ENCODE measurements at regions not wholly inside any gene's neighbourhood (a gene's known extent, or its start where the extent isn't known, plus 50 kb on each side); places are given as distances from the start of the nearest gene placed in this dataset.
"Not testable (repeated sequence)": the region's sequence is repeated elsewhere in the genome, so short reads cannot be mapped to it uniquely, and the experiment has no call there.

DNA sequence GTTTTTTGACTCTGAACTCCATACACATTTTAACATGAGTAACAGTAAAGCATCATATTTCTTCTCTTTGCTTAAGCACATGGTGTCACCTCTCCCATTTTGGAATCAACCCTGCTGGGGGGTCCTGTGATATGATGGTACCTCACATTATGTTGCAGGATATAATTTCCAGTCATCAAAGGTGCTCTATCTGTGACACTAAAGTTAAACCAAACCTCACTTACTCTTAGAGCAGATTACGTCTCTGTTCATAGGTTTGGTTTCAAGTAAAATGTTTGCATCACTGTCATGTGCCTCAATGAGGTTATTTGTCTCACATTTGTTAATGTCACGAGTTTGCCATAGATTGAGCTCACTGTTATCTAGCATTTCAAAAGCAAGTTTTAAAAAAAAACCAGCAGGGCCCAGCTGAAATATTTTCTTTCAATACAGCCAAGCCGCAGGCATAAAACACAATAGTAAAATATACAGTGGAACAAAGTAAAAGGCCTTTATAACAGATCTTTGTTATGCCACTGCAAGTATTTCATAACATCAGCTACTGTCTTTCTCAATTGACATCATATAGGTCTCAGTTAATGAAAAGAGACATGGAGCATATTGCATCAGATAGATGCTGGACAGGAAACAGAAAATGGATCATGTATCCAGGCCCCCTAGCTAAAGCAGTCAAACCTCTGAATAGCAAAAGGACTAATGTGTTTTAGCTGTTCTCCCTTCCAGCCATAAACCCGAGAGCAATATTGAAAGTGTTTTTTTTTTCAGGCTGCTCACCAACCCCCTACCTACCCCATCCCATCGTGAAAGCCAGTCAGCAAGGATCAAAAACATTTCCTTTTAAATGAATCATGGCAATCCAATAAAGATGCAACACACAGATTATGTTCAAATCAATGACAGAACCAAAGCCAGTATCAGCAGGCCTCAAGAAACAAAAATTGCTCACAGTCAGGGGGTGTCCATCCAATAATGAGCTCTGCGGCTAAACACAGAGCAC lies 182.1 kb upstream of the ITGA1 start:
- DNase-seq (ENCODE audit: low read depth in 2 of 2), result no peak

DNA sequence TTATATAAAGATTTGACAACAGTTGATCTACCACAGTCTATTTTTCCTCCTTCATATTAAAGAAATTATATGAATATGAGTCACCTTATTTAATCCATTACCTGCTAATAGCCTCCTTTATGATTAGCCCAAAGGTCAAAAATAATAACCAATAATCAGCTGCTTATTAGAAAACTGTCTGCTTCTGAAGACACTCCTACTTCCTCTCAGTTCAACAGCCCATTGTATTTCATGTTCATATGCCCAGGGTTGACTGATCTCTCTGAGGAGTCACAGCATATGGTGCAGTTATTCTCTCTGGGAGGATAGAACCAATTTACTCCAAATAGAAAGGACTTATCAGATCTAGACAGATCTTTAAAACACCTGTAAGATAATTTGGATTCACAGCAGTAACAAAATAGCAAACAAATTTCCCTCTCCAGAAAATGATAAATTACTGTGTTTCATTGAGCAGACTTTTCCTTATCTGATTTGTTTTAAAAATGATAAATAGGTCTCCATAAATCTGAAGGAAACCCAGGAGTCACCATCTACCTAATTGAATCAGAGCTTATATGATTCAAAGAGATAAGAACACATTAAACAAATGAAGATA lies 180.4 kb upstream of the ITGA1 start:
- no peak for DNase-seq (ENCODE audit: low read depth in 2 of 2)

DNA sequence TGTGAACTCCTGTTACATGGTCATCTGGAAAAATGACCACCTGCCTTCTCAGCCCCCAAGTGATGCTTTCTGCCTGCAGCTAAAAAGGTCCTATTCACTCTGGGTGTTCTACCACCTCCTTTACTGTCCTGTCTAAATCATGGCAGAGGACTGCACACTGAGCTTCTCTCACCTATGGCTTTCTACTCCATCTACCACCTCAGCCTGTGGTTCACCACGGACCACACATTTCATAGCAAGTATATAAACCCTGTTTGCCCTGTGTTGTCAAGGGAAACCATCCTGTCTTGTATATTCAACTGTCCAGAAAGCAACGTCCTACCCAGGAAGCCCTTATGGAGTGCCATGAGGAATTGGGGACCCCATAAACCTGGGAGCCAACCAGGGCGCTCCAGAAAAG lies 167.4 kb upstream of the ITGA1 start:
- no peak for DNase-seq (ENCODE audit: low read depth in 2 of 2)

DNA sequence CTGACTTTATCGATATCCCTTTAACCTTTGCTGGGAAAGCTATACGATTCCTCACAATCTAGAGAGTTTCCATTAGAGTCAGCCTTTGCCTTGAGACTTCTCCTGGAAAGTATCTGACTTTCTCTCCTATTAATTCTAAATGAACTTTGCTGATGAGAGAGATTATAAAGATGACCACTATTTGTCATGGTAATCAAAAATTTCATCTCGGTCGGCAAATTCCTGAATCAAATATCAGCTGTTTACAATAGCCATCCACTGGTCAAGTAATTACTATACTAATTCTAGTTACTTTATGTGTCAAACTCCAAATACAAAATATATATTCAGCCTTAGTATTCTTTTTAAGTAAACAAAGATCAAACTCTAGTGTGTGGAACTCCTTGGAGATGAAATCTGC lies 164.4 kb upstream of the ITGA1 start:
- DNase-seq (ENCODE audit: low read depth in 2 of 2), result no peak

DNA sequence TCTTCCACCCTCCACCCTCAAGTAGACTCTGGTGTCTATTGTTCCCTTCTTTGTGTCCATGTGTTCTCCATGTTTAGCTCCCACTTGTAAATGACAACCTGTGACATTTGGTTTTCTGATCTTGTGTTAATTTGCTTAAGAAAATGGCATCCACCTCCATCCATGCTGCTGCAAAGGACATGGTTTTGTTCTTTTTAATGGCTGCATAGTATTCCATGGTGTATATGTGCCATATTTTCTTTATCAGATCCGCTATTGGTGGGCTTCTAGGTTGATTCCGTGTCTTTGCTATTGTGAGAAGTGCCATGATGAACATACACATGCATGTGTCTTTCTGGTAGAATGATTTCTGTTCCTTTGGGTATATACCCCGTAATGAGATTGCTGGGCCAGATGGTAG lies 163.4 kb upstream of the ITGA1 start:
- DNase-seq (ENCODE audit: low read depth in 2 of 2), result no peak

DNA sequence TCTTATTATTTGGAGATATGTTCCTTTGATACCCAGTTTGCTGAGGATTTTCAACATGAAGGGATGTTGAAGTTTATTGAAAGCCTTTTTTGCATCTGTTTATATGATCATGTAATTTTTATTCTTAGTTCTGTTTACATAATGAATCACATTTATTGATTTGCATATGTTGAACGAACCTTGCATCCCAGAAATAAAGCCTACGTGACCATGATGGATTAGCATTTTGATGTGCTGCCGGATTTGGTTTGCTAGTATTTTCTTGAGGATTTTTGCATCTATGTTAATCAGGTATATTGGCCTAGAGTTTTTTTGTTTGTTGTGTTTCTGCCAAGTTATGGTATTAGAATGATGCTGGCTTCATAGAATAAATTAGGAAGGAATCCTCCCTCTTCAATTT lies 161.4 kb upstream of the ITGA1 start:
- no peak for DNase-seq (ENCODE audit: low read depth in 2 of 2)

DNA sequence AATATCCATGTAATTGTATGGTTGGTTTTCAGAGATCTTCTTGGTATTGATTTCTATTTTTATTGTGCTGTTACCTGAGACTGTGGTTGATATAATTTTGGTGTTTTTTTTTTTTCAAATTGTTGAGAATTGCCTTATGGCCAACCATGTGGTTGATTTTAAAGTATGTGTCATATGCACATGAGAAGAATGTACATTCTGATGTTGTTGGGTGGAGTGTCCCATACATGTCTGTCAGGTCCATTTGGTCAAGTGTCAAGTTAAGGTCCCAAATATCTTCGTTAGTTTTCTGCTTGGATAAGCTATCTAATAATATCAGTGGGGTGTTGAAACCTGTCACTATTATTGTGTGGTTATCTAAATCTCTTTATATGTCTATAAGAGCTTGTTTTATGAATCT lies 160.0 kb upstream of the ITGA1 start:
- no peak for DNase-seq (ENCODE audit: low read depth in 2 of 2)

DNA sequence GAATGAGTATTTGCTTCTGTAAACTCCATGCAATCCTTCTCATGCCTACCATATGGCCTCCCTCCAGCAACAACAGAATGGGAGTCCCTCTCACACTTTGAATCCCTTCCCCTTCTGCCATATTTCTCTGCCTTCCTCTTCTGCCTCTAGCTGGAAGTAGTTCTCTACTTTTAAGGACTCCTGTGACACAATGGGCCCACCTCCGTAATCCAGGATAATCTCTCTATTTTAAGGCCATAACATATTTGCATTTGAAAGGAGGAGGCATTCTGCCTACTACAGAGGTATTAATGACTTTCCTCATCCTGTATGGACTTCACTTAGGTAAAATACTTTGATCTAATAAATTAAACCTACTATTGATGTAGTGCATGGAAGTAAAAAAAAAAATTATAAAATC lies 155.4 kb upstream of the ITGA1 start:
- no peak for DNase-seq (ENCODE audit: low read depth in 2 of 2)

DNA sequence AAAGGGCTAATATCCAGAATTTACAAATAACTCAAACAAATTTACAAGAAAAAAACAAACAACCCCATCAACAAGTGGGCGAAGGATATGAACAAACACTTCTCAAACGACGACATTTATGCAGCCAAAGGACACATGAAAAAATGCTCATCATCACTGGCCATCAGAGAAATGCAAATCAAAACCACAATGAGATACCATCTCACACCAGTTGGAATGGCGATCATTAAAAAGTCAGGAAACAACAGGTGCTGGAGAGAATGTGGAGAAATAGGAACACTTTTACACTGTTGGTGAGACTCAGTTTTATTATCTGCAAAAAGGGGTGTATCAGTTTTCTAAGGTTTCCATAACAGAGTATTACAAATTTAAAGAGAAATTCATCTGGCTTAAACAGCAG lies 153.5 kb upstream of the ITGA1 start:
- DNase-seq (ENCODE audit: low read depth in 2 of 2), result not testable (repeated sequence)

DNA sequence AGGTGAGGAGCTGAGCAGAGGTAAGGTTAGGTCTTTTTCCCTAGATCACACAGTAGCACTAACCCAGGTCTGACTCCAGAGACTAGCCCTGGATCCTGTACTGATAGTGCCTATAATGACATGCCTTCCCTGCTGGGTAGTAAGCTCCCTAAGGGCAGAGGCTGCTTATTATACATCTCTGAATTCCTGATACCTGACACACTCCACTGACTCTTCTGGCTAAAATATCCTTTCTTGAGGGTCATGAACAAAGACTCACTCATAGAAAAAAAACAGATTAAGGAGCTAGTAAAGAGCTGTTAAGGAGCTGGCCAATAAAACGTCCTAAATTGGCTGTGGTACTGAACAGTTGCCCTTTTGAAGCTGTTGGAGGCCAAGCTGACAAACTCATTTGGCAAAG lies 149.0 kb upstream of the ITGA1 start:
- DNase-seq (ENCODE audit: low read depth in 2 of 2), result no peak

DNA sequence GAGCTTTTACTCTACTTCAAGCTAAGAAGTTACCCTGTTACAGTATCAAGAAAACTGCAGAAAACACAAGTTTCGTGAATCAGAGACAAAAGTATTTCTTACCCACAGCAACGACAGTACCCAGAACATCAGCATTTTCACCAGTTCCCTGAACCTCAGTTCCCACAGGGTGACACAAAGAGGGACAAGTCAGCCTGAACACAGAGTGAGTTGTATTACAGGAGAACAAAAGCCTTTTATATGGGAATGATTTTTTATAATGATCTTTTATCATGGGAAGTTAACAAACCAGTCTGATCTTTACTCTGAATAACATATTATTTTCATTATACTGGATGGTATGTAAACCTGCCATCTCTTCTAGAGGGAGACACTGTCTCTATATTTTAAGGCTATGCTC lies 139.0 kb upstream of the ITGA1 start:
- no peak for DNase-seq (ENCODE audit: low read depth in 2 of 2)

DNA sequence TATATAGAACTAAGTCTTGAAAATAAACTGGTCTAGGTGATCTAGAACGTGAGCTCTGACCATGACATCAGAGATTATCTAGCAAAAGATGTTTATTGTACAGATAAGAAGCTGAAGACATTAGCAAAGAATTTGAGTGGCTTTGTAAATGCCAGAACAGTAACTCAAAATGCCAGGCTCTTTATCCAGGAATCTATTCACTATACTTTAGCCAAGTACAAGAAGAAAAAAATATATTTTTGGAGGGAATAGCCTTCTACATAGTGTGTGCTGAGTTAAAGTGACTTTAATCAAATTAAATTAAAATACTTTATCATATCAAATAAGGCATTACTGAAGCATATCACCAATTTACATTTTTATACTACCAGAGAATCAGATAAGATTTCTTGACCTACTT lies 132.6 kb upstream of the ITGA1 start:
- no peak for DNase-seq (ENCODE audit: low read depth in 2 of 2)

DNA sequence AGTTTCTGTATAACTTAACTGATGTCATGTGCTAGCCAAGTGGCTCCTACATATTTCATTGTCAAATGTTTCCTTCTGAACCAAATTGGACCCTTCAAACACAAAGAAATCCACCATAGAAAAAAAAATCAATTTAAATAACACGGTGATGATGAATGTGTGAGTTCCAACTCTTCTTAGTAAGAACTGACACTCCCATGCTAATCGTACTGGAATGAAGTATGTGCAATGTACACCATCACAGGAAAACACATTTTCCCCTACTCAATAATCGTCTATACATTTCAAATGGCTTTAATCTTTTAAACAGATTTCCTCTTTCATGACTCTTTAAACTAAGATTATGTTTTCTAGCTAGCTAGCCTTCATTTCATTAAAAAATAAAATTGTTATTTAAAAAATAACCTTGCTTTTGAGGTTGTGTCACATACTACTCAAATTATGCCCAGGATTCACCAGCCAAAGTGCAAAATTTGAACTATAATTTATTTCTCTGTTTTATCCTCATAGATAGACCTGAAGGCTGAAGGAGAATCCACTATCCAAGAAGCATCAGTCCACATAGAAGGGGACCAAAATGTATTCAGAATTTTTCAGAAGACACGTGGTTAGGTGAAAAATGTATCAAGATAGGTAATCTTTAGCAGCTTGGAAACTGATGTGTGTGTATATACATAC lies 131.0 kb upstream of the ITGA1 start:
- no peak for DNase-seq (ENCODE audit: low read depth in 2 of 2)

DNA sequence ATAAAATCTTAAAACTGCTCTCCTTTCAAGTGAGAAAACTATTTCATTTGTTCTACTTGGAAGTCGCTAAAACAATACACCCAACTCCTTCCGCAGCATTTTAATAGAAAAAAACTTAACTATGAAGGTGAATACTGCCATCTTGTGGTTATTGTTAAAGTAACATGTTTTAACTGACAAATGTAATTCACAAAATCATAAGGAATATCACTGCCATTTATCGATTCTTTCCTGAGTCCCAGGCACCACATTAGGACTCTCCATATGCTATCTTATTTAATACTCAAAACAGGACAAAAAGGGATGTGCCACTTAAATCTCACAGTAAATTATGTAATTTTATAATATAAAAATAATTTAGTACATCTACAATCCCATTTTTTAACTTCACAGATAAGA lies 130.5 kb upstream of the ITGA1 start:
- no peak for DNase-seq (ENCODE audit: low read depth in 2 of 2)

DNA sequence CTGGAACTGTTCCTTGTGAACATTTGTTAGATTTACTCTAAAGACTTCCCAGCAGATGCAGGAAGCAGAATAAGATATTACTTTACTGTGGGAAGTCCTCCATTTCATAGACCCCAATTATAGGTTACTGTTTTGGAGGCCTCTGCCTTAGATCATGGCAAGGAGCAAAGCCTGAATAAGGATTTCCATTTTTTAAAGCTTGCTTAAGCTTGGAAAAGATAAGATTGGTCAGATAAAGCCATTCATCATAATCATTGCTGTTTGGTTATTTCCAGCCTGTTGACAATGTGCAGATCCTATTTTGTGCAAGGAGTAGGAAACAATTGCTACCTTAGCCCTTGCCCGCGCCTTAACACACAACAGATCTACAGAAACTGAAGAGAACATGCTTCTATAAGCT lies 129.5 kb upstream of the ITGA1 start:
- no peak for DNase-seq (ENCODE audit: low read depth in 2 of 2)

DNA sequence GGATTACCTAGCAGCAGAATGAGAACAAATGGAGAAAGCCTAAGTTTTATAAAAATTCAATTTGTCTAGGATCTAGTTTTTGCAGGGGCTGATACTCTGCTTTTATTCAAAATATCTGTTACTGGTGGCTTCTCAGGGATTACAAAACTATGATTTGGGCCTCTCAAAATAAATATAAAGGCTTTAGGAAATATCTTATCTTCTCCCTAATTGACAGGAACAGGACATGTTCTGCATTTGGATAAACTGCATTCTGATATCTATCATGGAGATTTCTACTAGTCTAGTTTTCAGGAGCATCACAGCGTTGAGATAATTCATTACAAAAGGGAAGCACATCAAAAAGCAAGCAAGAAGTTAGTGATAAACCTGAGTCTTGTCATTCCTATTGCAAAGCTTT lies 127.1 kb upstream of the ITGA1 start:
- DNase-seq (ENCODE audit: low read depth in 2 of 2), result no peak

DNA sequence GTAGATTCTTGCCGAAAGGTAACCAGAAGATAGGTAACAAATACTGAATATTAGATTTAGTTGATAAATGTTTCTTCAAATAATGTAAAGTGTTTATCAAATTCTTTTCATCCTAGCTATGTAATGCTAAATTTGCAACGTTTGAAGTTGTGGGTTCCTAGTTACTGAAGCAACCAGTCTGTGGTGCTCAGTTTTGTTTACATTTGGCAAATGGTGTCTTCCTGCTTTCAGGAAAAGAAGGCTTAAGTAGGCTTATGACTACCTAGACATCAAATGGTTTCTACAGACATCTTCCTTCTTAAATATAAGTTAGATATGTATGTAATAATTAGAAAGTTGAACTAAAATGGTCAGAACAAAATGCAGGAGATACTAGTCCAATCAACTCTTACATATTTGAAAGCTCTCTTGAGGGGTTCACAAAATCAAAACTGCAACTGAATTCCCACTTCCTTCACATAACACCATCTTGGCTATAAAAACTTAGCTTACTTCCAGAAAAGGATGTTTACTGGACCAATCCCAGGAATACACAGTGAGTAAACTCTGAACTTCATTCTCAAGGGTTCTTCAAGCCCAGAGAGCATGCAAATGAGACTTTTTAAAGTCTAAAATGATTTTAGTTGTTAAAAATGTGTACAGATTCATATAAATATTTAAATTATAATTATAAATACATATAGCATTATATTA lies 125.7 kb upstream of the ITGA1 start:
- DNase-seq (ENCODE audit: low read depth in 2 of 2), result no peak

DNA sequence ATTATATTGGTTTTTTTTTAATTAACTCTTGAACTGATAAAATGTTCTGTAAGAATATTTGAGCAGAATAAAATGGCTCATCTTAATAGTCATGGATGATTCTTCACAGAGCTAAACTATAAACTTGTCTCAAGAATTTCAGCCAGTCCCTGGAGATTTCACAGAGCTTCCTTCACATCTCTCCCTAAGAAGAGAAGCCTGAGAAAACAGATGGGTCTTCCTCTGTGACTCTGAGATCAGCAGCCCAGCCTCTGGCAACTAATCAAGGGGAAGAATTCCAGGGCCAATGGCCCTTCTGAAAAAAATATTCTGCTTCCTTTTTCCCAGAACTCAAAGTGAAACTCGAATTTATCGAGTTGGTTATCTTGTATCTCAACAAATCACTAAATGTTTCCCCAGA lies 122.2 kb upstream of the ITGA1 start:
- DNase-seq (ENCODE audit: low read depth in 2 of 2), result no peak

DNA sequence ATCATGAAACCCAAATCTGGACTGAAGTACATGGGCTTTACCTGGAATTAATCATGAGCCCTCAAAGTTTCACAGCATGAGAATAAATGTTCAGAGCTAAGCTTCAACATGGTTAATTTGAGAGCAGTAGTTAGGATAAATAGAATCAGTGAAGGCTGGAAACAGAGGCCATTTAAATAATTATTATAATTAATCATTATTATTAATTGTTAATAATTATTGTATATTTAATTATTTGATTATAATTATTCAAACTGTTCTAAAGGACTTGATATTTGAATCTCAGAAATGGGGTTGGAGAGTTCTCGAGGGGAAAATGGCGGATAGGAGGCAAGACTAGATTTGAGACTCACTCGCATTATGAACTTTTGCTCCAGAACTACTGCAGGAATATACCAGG lies 119.6 kb upstream of the ITGA1 start:
- DNase-seq (ENCODE audit: low read depth in 2 of 2), result no peak

DNA sequence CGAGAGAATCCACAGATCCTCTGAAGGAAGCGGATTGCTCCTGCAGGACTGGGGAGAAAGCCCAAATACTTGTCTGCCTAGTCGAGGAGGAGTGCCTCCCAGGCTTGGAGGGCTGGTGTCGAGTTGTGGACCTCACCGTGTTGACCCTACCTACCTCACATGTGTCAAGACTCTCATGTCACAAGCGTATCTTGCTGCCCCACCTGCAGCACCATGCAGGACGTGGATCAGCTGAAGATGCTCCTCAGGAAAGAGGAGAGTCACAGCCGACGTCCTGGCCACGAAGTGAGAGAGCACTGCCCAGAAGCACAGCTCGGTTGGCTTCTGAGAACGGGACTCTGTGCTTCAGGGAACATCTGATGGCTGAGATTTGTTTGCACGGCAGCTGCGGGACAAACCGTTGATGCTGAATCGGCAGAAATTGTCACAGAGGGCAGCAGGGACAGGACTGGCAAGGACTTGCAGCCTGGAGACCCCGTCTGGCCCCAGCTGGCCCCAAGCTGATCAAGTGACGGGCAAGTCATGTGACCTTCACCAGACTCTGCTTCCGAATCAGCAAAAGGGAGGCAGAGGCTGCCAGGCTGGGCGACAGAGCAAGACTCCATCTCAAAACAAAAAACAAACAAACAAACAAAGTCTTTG lies 119.1 kb upstream of the ITGA1 start:
- DNase-seq (ENCODE audit: low read depth in 2 of 2), result no peak

DNA sequence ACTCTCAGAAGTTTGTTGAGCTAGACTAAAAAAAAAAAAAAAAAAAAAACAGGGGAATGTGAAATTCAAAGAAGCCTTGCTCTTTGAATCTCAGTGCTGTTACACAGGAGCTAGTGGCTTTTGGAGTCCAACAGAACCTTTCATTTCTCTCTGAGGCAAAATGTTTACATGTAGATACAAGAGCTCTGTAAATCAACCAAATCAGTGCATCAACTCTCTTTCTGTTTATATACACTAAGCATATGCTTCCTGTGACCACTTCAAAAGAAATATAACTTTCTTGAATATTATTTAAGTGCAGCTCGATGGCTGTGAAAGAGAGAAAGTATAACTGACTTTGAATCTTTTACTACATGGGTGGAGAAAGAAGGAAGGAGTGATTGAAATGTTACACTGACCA lies 115.3 kb upstream of the ITGA1 start:
- no peak for DNase-seq (ENCODE audit: low read depth in 2 of 2)

DNA sequence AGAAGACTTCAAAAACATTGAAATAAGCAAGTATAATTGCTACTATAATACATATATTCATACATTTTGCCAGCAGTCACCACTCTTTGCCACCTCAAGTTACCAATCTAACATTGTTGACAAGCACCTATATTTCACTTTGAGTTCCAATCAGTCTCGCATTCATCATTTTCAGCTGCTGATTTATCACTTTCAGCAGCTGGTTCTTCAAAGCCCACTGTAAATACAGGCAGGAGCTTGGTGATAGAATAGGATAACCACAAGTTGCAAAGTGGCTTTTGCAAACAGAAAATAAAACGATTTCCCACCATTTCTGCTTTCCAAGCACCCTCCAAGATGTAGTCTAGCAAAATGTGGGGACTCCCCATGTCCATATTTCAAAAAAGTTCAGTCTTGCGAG lies 114.2 kb upstream of the ITGA1 start:
- no peak for DNase-seq (ENCODE audit: low read depth in 2 of 2)
